ENCODE measurements at regions not wholly inside any gene's neighbourhood (a gene's known extent, or its start where the extent isn't known, plus 50 kb on each side); places are given as distances from the start of the nearest gene placed in this dataset.

DNA sequence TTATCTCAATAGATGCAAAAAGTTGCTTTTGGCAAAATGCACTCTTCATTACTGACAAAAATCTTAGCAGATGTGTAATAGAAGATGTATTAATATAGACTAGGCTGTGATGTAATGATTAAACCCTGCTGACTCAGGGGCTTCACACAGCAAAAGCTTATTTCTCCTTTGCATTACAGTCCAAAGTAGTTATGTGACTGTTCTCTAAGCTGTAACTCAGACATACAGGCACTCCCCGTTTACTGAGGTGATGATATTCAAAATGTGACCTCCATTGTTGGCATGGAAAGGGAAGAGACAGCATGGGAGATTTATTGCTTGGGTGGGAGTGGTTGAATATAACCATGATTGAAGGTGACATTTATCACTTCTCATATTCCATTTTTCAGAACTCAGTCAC is 331.5 kb downstream of the SNAPC1 start:
- H3K4me3 ChIP-seq, result no peak overlapping the region
- WGBS, 4 donors, result 50 to 65% (median 57%) methylated on average over 1 of the region's 1 CpG
- no peak for TF ChIP-seq POLR2A (IDR thresholded peaks at IDR 0.05)
- TF ChIP-seq, protein P1, sequence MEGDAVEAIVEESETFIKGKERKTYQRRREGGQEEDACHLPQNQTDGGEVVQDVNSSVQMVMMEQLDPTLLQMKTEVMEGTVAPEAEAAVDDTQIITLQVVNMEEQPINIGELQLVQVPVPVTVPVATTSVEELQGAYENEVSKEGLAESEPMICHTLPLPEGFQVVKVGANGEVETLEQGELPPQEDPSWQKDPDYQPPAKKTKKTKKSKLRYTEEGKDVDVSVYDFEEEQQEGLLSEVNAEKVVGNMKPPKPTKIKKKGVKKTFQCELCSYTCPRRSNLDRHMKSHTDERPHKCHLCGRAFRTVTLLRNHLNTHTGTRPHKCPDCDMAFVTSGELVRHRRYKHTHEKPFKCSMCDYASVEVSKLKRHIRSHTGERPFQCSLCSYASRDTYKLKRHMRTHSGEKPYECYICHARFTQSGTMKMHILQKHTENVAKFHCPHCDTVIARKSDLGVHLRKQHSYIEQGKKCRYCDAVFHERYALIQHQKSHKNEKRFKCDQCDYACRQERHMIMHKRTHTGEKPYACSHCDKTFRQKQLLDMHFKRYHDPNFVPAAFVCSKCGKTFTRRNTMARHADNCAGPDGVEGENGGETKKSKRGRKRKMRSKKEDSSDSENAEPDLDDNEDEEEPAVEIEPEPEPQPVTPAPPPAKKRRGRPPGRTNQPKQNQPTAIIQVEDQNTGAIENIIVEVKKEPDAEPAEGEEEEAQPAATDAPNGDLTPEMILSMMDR (IDR thresholded peaks at IDR 0.05), result no peak
- no peak for DNase-seq
- H3K4me1 ChIP-seq, result no peaks in the 10 kb centered on the region
- no peaks in the 10 kb centered on the region for H3K36me3 ChIP-seq
- H3K27ac ChIP-seq, result no peak overlapping the region
- intact Hi-C loops (cut with DNase I), result no loop called here
- H3K27me3 ChIP-seq, result peaks cover 0 to 2% (median 0%) of the 10 kb centered on the region in 9 donors
- peaks cover 0 to 10% (median 0%) of the 10 kb centered on the region in 12 donors for H3K9me3 ChIP-seq
- ATAC-seq, result no peak

GRCh38 chr14:62097072-62097471 is 334.9 kb downstream of the SNAPC1 start:
- H3K9me3 ChIP-seq, result peaks cover 0 to 10% (median 0%) of the 10 kb centered on the region in 12 donors
- H3K27ac ChIP-seq, result no peak overlapping the region
- intact Hi-C loops (cut with DNase I), result no loop called here
- ATAC-seq (no peak), DNase-seq (no peak)
- TF ChIP-seq POLR2A (IDR thresholded peaks at IDR 0.05), result no peak
- TF ChIP-seq, protein P1 (IDR thresholded peaks at IDR 0.05), result no peak
- no peaks in the 10 kb centered on the region for H3K36me3 ChIP-seq
- H3K4me1 ChIP-seq, result no peaks in the 10 kb centered on the region
- WGBS, 4 donors, result 63 to 74% (median 64%) methylated on average over 2 of the region's 2 CpGs
- H3K4me3 ChIP-seq, result no peak overlapping the region
- H3K27me3 ChIP-seq, result peaks cover 0 to 2% (median 0%) of the 10 kb centered on the region in 9 donors

DNA sequence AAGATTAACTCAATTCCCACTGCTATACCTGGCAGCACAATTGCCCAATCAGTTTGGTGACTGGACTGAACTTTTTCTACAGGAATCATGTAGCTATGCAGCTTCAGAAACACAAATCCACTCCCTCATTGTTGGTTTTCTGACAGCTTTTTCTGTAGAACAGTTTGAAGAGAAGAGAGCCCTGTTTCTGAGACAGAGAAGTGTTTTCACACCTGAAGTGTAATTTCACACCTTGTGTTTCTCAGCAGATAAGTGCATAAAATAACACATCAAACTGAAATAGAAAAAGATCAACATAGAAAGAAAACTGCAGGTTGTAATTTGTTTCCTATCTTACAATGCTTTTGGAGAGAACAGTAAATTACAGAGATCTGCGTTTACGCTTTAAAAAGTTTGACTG is 335.6 kb downstream of the SNAPC1 start:
- Histone ChIP-seq H3K27me3 (peaks cover 0 to 2% (median 0%) of the 10 kb centered on the region in 9 donors), H3K4me3 (no peak overlapping the region), H3K4me1 (no peaks in the 10 kb centered on the region), H3K36me3 (no peaks in the 10 kb centered on the region), H3K27ac (no peak overlapping the region), H3K9me3 (peaks cover 0 to 10% (median 0%) of the 10 kb centered on the region in 12 donors)
- TF ChIP-seq, protein P1 (IDR thresholded peaks at IDR 0.05), result no peak
- no peak for TF ChIP-seq POLR2A (IDR thresholded peaks at IDR 0.05)
- WGBS, 4 donors, result 90 to 95% (median 92%) methylated on average over 2 of the region's 2 CpGs
- DNase-seq (no peak), ATAC-seq (no peak)
- intact Hi-C loops (cut with DNase I), result no loop called here

DNA sequence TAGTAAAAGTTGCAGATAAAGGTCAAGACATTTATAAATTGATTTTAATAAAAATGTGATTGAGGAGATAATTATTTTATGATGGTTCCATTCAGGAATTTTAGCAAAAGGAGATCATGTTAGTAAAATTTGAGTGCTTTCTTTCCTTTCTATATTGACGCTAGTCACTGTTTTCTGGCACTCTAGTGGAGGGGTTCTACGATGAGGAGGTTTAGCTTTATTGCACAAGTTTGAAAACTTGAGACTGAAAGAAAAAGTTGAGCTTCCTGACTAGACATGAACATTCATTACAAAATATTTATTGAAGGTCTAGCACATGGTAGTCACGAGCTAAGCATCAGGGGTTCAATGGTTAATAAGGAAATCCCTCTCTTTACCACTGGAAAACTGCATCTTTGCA is 336.1 kb downstream of the SNAPC1 start:
- Histone ChIP-seq H3K27ac (no peak overlapping the region), H3K4me1 (no peaks in the 10 kb centered on the region), H3K36me3 (no peaks in the 10 kb centered on the region), H3K9me3 (peaks cover 0 to 10% (median 0%) of the 10 kb centered on the region in 12 donors), H3K4me3 (no peak overlapping the region), H3K27me3 (peaks cover 0 to 2% (median 0%) of the 10 kb centered on the region in 9 donors)
- whole genome bisulfite sequencing, 4 donors, result 68 to 77% (median 72%) methylated on average over 3 of the region's 3 CpGs
- DNase-seq (no peak), ATAC-seq (no peak)
- intact Hi-C loops (cut with DNase I), result no loop called here
- TF ChIP-seq POLR2A (IDR thresholded peaks at IDR 0.05), result no peak
- TF ChIP-seq, protein P1 (IDR thresholded peaks at IDR 0.05), result no peak

Data from heart left ventricle (tissue), 16 donors.